ENCODE measurements at regions not wholly inside any gene's neighbourhood (a gene's known extent, or its start where the extent isn't known, plus 50 kb on each side); places are given as distances from the start of the nearest gene placed in this dataset.

DNA sequence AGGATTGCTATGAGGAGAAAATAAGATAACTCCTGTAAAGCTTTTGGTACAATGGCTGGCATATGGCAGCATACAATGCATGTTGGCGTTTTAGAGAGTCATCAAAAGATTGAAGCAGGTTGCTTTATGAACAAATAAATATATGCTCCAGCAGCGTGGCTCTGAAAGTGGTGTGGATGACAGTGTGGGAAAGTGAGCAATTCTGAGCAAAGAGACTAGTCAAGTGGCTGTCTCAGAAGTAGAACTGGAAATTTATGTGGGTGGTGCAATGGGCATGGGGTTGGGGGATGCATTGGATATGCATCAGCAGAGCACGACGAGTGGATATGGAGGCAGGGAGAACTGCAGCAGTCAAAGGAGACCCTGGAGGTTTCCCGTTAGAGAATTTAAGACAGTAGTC is 66.2 kb upstream of the PHACTR2 start:
- no peak overlapping the region for H3K4me3 ChIP-seq (ENCODE audit: extremely low read depth in 1 of 4, insufficient read depth in 2 of 4, low read depth in 3 of 4, low read length in 4 of 4)
- no peak for FAIRE-seq
- CTCF ChIA-PET (ENCODE audit: partially characterized antibody), result interaction anchor here (0.6 to 1.4 kb wide), 5 partner anchors 15 to 120 kb away, joined by 3 to 4 read pairs (median 3); no protein-coding TSS in a partner anchor
- H3K4me1 ChIP-seq (replicated peaks in 1 of 4; ENCODE audit: control insufficient read depth in 3 of 4, insufficient read depth in 4 of 4, low read length in 3 of 4), result peaks cover 0 to 5% (median 2%) of the 10 kb centered on the region in 4 experiments; a peak in 2 of 7 replicates
- H3K4ac ChIP-seq (replicated peaks; ENCODE audit: insufficient read length, low read depth, low read length), result no peak overlapping the region
- TF ChIP-seq, protein P1, sequence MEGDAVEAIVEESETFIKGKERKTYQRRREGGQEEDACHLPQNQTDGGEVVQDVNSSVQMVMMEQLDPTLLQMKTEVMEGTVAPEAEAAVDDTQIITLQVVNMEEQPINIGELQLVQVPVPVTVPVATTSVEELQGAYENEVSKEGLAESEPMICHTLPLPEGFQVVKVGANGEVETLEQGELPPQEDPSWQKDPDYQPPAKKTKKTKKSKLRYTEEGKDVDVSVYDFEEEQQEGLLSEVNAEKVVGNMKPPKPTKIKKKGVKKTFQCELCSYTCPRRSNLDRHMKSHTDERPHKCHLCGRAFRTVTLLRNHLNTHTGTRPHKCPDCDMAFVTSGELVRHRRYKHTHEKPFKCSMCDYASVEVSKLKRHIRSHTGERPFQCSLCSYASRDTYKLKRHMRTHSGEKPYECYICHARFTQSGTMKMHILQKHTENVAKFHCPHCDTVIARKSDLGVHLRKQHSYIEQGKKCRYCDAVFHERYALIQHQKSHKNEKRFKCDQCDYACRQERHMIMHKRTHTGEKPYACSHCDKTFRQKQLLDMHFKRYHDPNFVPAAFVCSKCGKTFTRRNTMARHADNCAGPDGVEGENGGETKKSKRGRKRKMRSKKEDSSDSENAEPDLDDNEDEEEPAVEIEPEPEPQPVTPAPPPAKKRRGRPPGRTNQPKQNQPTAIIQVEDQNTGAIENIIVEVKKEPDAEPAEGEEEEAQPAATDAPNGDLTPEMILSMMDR (IDR thresholded peaks at IDR 0.05; ENCODE audit: control extremely low read depth in 1 of 3, insufficient read depth in 1 of 3, low read depth in 1 of 3, low read length in 3 of 3), result no peak
- no peaks in the 10 kb centered on the region for H3K36me3 ChIP-seq (ENCODE audit: control insufficient read depth in 2 of 4, insufficient read depth in 4 of 4, low read length in 3 of 4)
- peak overlapping the region; percentile 13 for H4K91ac ChIP-seq (replicated peaks; ENCODE audit: insufficient read length, low read length)
- H2AFZ ChIP-seq (ENCODE audit: low read length), result no peak overlapping the region
- POLR2A ChIA-PET (ENCODE audit: partially characterized antibody), result no interaction called here
- no peak overlapping the region for H2BK5ac ChIP-seq (ENCODE audit: low read depth, low read length)
- H3K79me2 ChIP-seq (ENCODE audit: control insufficient read depth in 1 of 2, insufficient read depth in 2 of 2, low read length in 2 of 2), result no peaks in the 10 kb centered on the region
- H3K27me3 ChIP-seq (replicated peaks in 1 of 4; ENCODE audit: control insufficient read depth in 3 of 4, extremely low read depth in 1 of 4, insufficient read depth in 3 of 4, low read length in 3 of 4), result no peaks in the 10 kb centered on the region
- no peak overlapping the region for H3K23ac ChIP-seq (ENCODE audit: insufficient read length)
- H2AK5ac ChIP-seq (ENCODE audit: low read depth, low read length), result no peak overlapping the region
- no peak overlapping the region for H4K8ac ChIP-seq (ENCODE audit: extremely low read depth, insufficient read depth, low read length)
- H3K27ac ChIP-seq (ENCODE audit: low read depth, low read length), result no peak overlapping the region
- no peak overlapping the region for H3K9ac ChIP-seq (replicated peaks in 1 of 4; ENCODE audit: extremely low read depth in 1 of 4, low read depth in 3 of 4, low read length in 3 of 4)
- no peak overlapping the region for H3K56ac ChIP-seq (replicated peaks; ENCODE audit: insufficient read length, low read depth, low read length)
- H3K14ac ChIP-seq (ENCODE audit: insufficient read length), result no peak overlapping the region
- no peaks in the 10 kb centered on the region for H3K79me1 ChIP-seq (ENCODE audit: low read depth, low read length)
- no peak overlapping the region for H3K18ac ChIP-seq (ENCODE audit: extremely low read depth, low read length)
- no peaks in the 10 kb centered on the region for H4K20me1 ChIP-seq (replicated peaks in 1 of 2; ENCODE audit: control insufficient read depth in 1 of 2, insufficient read depth in 2 of 2, low read length in 2 of 2)
- no peak overlapping the region for H2BK15ac ChIP-seq (ENCODE audit: low read length)
- H2BK12ac ChIP-seq (ENCODE audit: low read depth, low read length), result no peak overlapping the region
- 87% methylated on average over 5 of the region's 5 CpGs; no CpG with 5 or more reads in 1 of the 2 experiments for WGBS, 2 experiments (ENCODE audit: extremely low coverage in 1 of 2, insufficient coverage in 1 of 2, insufficient read length in 1 of 2, insufficient replicate concordance in 2 of 2, low coverage in 1 of 2, low lambda C conversion rate in 2 of 2, missing lambda C conversion rate in 1 of 2)
- no peaks in the 10 kb centered on the region for H3K23me2 ChIP-seq (ENCODE audit: low read depth, low read length)
- DNase-seq (ENCODE audit: low read depth in 1 of 2, low spot score in 2 of 2), result no peak
- no peak overlapping the region for H2BK120ac ChIP-seq (replicated peaks; ENCODE audit: low read depth, low read length)
- H3K4me2 ChIP-seq (ENCODE audit: insufficient read depth in 1 of 2, low read depth in 2 of 2, low read length in 2 of 2), result no peak overlapping the region
- H2BK20ac ChIP-seq (ENCODE audit: low read length), result no peak overlapping the region
- no peak overlapping the region for H4K5ac ChIP-seq (ENCODE audit: insufficient read length, low read depth, low read length)
- no peaks in the 10 kb centered on the region for H3K9me3 ChIP-seq (ENCODE audit: insufficient read depth in 2 of 2, low read depth in 1 of 2, low read length in 1 of 2)

Data from H1 (cell line).